Medulla oblongata (tissue), 1 donor: ENCODE measurements at regions not wholly inside any gene's neighbourhood (a gene's known extent, or its start where the extent isn't known, plus 50 kb on each side); places are given as distances from the start of the nearest gene placed in this dataset.
A peak's percentile ranks its signal among the peaks of the same experiment; 100 is the strongest.
"Not testable (repeated sequence)": the region's sequence is repeated elsewhere in the genome, so short reads cannot be mapped to it uniquely, and the experiment has no call there.

Experiments
- DNase-seq: peaks from one replicate; pipeline ENCODE4 v3.0.0-alpha.2; 2015; ENCODE audit errors: extremely low spot score

GRCh38 chr9:135275163-135275562, 187.7 kb downstream of the OLFM1 start:
- DNase-seq, result no peak

GRCh38 chr9:135275571-135276289, 188.3 kb downstream of the OLFM1 start:
- peak; percentile 63 for DNase-seq

- no peak for DNase-seq
Measured at GRCh38 chr9:135277219-135278201, 190.0 kb downstream of the OLFM1 start.

- DNase-seq, result no peak
Measured at GRCh38 chr9:135278586-135278985, 191.1 kb downstream of the OLFM1 start.

GRCh38 chr9:135279385-135279784, 191.9 kb downstream of the OLFM1 start:
- DNase-seq, result no peak

- DNase-seq, result no peak
Measured at GRCh38 chr9:135279834-135280393, 192.4 kb downstream of the OLFM1 start.

- no peak for DNase-seq
Measured at GRCh38 chr9:135280666-135281065, 193.2 kb downstream of the OLFM1 start.

- DNase-seq, result no peak
Measured at GRCh38 chr9:135281151-135281550, 193.7 kb downstream of the OLFM1 start.

GRCh38 chr9:135281791-135282737, 194.6 kb downstream of the OLFM1 start:
- DNase-seq, result peak; percentile 61

- DNase-seq, result no peak
Measured at GRCh38 chr9:135282808-135283207, 195.3 kb downstream of the OLFM1 start.

- no peak for DNase-seq
Measured at GRCh38 chr9:135283671-135284070, 195.9 kb upstream of the PPP1R26 start.

GRCh38 chr9:135284386-135285134, 195.0 kb upstream of the PPP1R26 start:
- no peak for DNase-seq

GRCh38 chr9:135286187-135286925, 193.2 kb upstream of the PPP1R26 start:
- DNase-seq, result not testable (repeated sequence)

- no peak for DNase-seq
Measured at GRCh38 chr9:135286961-135287360, 192.6 kb upstream of the PPP1R26 start.

GRCh38 chr9:135287627-135288026, 192.0 kb upstream of the PPP1R26 start:
- no peak for DNase-seq

- DNase-seq, result no peak
Measured at GRCh38 chr9:135288054-135288453, 191.5 kb upstream of the PPP1R26 start.

GRCh38 chr9:135289081-135289491, 190.5 kb upstream of the PPP1R26 start:
- no peak for DNase-seq

- no peak for DNase-seq
Measured at GRCh38 chr9:135290086-135290485, 189.5 kb upstream of the PPP1R26 start.

GRCh38 chr9:135290566-135290965, 189.0 kb upstream of the PPP1R26 start:
- DNase-seq, result no peak

- no peak for DNase-seq
Measured at GRCh38 chr9:135291165-135291564, 188.4 kb upstream of the PPP1R26 start.
